COLO668 (cell line): ENCODE measurements at regions not wholly inside any gene's neighbourhood (a gene's known extent, or its start where the extent isn't known, plus 50 kb on each side); places are given as distances from the start of the nearest gene placed in this dataset.
A peak's percentile ranks its signal among the peaks of the same experiment; 100 is the strongest.
"Not testable (repeated sequence)": the region's sequence is repeated elsewhere in the genome, so short reads cannot be mapped to it uniquely, and the experiment has no call there.

ENCODE experiments used
- DNase-seq: peaks from one replicate; lab custom pipeline; 2025; ENCODE audit not compliant: unreplicated experiment; lab: John Stamatoyannopoulos, UW

- DNase-seq: no peak
These were observed 517.8 kb upstream of the SLITRK5 start for GRCh38 chr13:87153371-87153770.

- no peak for DNase-seq
These were observed 504.8 kb upstream of the SLITRK5 start for GRCh38 chr13:87166348-87166747.

DNA sequence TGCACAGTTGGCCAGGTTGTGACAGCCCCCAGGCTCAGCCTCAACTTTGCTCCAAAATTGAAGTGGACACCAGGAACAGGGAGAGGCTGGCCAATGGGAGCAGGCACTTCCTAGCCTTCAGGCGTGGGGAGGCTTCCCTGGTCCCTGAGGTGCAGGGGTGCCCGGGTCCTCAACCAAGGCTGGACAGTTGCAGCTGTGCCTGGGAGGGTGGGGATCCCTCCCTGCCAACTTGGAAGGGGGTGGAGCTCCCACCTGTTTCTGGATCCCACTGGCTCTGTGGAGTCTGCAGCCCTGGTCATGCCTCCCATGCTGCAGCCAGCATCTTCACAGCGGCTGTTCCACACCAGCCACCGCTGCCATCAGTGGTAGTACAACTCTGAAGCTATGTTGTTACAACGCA, 502.8 kb upstream of the SLITRK5 start:
- DNase-seq: no peak

DNA sequence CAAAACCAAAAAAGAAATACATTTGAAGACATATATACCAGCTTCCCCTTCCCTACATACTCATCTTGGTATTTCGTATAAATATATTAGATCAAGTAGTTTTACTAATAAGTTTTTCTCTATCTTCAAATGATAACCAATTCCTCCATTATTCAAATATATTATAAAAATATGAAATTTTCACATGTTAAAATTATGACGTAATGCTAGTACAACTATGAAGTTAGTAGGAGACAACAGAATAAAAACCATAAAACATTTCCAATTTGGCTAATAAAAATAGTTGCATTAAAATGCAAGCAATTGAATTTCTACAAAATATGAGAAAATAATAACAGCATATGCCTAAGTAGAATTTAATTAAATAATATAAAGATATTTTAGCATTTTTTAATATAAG, 501.8 kb upstream of the SLITRK5 start:
- DNase-seq: no peak

GRCh38 chr13:87172166-87172835, 498.9 kb upstream of the SLITRK5 start:
- DNase-seq: no peak

DNA sequence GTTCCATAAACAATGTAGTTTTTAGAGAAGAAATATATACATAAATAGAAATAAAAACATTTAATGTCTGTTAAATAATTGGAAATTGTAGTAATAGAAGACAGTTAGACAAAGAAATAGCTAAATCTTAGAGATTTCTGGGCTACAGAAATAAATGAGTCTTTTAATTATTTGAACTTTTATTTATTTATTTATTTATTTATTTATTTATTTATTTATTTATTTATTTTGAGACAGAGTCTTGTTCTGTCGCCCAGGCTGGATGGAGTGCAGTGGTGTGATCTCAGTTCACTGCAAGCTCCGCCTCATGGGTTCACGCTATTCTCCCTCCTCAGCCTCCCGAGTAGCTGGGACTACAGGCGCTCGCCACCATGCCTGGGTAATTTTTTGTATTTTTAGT, 486.0 kb upstream of the SLITRK5 start:
- not testable (repeated sequence) for DNase-seq

- DNase-seq: not testable (repeated sequence)
These were observed 484.5 kb upstream of the SLITRK5 start for GRCh38 chr13:87186647-87187046.

GRCh38 chr13:87191485-87191884, 479.7 kb upstream of the SLITRK5 start:
- DNase-seq: not testable (repeated sequence)

GRCh38 chr13:87198371-87198770, 472.8 kb upstream of the SLITRK5 start:
- no peak for DNase-seq

DNA sequence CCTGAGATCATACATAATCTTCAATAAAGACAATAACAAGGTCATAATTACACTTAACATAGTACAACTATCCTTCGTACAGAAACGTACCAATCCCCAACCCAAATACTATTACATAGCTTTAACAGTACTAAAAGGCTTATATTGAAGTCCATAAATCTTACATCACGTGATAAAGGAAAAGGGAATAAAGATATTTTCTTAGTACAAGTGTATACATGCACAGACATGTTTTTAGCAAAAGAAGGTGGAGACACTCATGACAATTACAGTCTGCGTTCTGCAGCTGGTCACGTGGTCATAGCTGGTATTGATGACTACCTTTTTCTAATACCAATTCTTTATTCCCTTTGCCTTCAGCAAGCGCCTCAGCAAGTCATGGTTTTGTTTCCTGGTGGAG, 464.5 kb upstream of the SLITRK5 start:
- no peak for DNase-seq

DNA sequence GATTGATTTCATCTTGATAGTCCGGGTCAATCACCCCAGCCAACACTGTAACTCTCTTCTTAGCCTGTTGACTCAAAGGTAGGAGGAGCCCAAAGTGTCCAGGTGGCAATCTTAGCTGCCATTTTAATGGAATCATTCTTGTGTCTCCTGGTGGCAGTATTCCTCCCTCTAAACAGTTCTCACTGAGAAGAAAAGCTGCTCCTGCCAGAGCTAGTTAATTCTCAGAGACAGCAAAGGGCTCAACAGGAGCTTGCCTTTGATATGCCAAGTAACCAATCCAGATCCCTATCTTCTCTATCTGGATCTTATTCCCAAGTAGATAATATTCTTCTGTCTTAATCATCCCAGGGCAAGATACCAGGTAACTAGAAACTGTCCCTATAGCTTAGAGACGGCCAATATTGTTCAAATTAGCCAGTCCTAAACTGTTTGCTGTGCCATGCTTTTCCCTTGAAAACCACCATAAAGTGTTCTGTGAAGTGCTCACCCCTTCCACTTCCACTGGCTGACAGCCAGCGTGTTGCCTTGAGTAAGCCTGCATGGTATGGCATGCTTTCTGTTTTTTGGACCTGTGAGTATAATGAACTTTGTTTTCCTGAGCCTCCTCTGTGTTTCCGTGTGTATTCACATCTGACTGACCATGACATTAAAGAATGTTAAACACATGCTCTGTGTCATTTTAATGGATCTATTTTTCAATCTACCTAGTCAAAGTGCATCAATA, 463.7 kb upstream of the SLITRK5 start:
- no peak for DNase-seq

GRCh38 chr13:87208636-87209035, 462.5 kb upstream of the SLITRK5 start:
- DNase-seq: no peak

GRCh38 chr13:87234981-87235380, 436.2 kb upstream of the SLITRK5 start:
- DNase-seq: no peak

- DNase-seq: no peak
These were observed 435.6 kb upstream of the SLITRK5 start for GRCh38 chr13:87235621-87236020.

DNA sequence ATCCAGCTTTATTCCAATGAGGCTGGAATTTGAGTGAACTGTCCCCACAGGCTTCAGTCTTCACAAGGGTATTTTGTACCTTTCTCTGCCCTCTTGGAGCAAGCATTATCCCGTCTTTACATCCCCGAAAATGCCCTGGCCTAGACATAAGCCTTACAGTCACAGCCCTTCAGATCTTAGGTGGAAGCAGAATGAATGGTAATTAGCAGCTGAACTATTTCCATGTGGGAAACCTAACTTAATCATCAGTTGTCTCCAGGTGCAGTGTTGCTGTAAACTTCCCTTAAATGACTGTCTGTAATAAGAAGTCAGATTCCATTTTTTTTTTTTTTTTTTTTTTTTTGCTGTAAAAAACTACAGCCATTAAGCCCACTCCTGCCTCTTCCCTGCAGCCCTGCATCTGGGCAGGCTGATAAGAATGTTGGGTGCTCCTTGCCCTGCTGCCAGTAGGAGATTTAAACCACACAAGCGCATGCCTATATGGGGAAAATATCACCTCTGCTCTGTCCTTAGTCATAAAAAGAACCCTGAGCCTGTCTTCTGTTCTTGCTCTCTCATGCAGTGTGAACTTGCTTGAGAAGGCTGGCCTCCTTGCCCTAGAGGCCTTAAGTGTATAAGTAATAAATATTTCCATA, 426.8 kb upstream of the SLITRK5 start:
- no peak for DNase-seq

GRCh38 chr13:87249847-87250246, 421.3 kb upstream of the SLITRK5 start:
- DNase-seq: not testable (repeated sequence)

GRCh38 chr13:87255394-87255793, 415.8 kb upstream of the SLITRK5 start:
- DNase-seq: no peak

GRCh38 chr13:87259479-87260083, 411.6 kb upstream of the SLITRK5 start:
- peak; percentile 21 for DNase-seq

DNA sequence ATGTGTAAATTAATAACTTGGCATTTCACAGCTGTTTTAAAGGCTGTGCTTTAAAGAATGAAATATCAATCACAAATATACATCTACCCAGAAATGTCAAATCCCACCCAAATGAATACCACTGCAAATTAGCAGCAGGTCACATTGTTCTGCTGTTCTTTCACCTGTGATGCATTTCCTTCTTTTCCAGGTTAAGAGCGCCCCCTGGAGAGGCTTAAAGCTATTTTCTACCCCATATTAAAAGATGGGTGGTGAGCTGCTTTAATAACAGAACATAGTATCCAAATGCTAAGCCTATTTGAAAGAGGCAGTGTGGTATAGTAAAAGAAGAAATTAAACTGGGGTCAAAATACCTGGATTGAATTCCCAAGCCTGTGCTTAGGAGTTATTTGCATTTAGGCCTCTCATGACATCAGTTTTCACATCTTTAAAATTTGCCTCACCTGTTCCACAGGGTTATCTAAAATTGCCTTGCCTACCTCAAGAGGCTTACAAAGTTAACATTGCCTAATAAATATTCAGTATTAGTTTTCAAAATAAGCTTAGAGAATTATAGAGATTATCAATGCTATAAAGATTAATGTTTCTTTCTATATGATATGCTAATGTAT, 396.9 kb upstream of the SLITRK5 start:
- DNase-seq: peak; percentile 72

DNA sequence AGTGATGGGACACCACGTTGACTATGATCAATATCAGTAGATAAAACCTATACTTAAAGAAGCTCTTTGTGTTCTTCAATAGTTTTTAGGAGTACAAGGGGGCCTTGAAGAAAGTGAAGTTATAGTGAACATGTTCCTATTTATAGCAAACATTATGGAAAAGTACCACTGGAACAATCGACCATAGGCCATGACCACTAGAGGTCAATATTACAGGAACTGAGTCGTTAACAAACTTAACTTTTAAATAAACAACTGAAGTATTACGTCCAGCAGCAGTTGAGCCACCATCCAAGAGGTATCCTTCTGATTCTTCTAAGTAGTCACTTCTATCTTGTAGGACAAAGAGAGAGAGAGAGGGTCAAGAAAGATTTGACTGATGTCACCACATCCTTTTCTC, 391.0 kb upstream of the SLITRK5 start:
- DNase-seq: no peak

- no peak for DNase-seq
These were observed 383.4 kb upstream of the SLITRK5 start for GRCh38 chr13:87287721-87288120.
